ENCODE measurements at regions not wholly inside any gene's neighbourhood (a gene's known extent, or its start where the extent isn't known, plus 50 kb on each side); places are given as distances from the start of the nearest gene placed in this dataset.

- TF ChIP-seq CTCF (IDR thresholded peaks at IDR 0.05; ENCODE audit: insufficient read depth, low read length, poor library complexity, severe bottlenecking) (no peak), EZH2phosphoT487 (conservative IDR thresholded peaks at IDR 0.05; ENCODE audit: low read length) (no peak)
Observed at GRCh38 chr4:111666826-111667360, 478.4 kb upstream of the FAM241A start.
